GM19324 (cell line): ENCODE measurements at regions not wholly inside any gene's neighbourhood (a gene's known extent, or its start where the extent isn't known, plus 50 kb on each side); places are given as distances from the start of the nearest gene placed in this dataset.
"Not testable (repeated sequence)": the region's sequence is repeated elsewhere in the genome, so short reads cannot be mapped to it uniquely, and the experiment has no call there.

Experiments used
- ATAC-seq: cut with Tn5 transposase; IDR thresholded peaks from one replicate; pipeline ENCODE4 v1.9.1; 2021; ENCODE audit warnings: mild to moderate bottlenecking, moderate library complexity; ENCODE audit not compliant: unreplicated experiment, low FRiP score

GRCh38 chr7:84744385-84744784, 442.5 kb downstream of the SEMA3D start:
- ATAC-seq: no peak

GRCh38 chr7:84738583-84739150, 448.2 kb downstream of the SEMA3D start:
- no peak for ATAC-seq

GRCh38 chr7:84735677-84736076, 451.2 kb downstream of the SEMA3D start:
- no peak for ATAC-seq

GRCh38 chr7:84735011-84735410, 451.8 kb downstream of the SEMA3D start:
- no peak for ATAC-seq

GRCh38 chr7:84733976-84734375, 452.9 kb downstream of the SEMA3D start:
- not testable (repeated sequence) for ATAC-seq

GRCh38 chr7:84730864-84731263, 456.0 kb downstream of the SEMA3D start:
- ATAC-seq: not testable (repeated sequence)

GRCh38 chr7:84729284-84729683, 457.6 kb downstream of the SEMA3D start:
- no peak for ATAC-seq

GRCh38 chr7:84722734-84723133, 464.1 kb downstream of the SEMA3D start:
- no peak for ATAC-seq

- ATAC-seq: no peak
These were observed 464.8 kb downstream of the SEMA3D start for GRCh38 chr7:84722086-84722485.

- ATAC-seq: no peak
These were observed 466.3 kb downstream of the SEMA3D start for GRCh38 chr7:84720456-84721097.

GRCh38 chr7:84714765-84715164, 472.1 kb downstream of the SEMA3D start:
- no peak for ATAC-seq

GRCh38 chr7:84712374-84713121, 474.3 kb downstream of the SEMA3D start:
- ATAC-seq: no peak

GRCh38 chr7:84710538-84710937, 476.3 kb downstream of the SEMA3D start:
- not testable (repeated sequence) for ATAC-seq

- ATAC-seq: no peak
These were observed 481.1 kb downstream of the SEMA3D start for GRCh38 chr7:84705706-84706105.

GRCh38 chr7:84705079-84705478, 481.8 kb downstream of the SEMA3D start:
- no peak for ATAC-seq

- no peak for ATAC-seq
These were observed 482.5 kb downstream of the SEMA3D start for GRCh38 chr7:84704380-84704779.

- ATAC-seq: no peak
These were observed 485.1 kb downstream of the SEMA3D start for GRCh38 chr7:84701524-84702306.

GRCh38 chr7:84700563-84701370, 486.1 kb downstream of the SEMA3D start:
- ATAC-seq: no peak

GRCh38 chr7:84697506-84697905, 489.4 kb downstream of the SEMA3D start:
- no peak for ATAC-seq

- no peak for ATAC-seq
These were observed 493.4 kb downstream of the SEMA3D start for GRCh38 chr7:84693483-84693882.
